GM18505 (cell line): ENCODE measurements at regions not wholly inside any gene's neighbourhood (a gene's known extent, or its start where the extent isn't known, plus 50 kb on each side); places are given as distances from the start of the nearest gene placed in this dataset.

Experiments used
- ATAC-seq: cut with Tn5 transposase; IDR thresholded peaks from one replicate; pipeline ENCODE4 v1.9.1; 2021; ENCODE audit not compliant: unreplicated experiment
- POLR2A ChIP-seq: IDR thresholded peaks from 4 replicates; pipeline ENCODE4 v1.6.1; 2011; ENCODE audit warnings: borderline replicate concordance; ENCODE audit not compliant: insufficient read depth, insufficient read length; ENCODE audit errors: extremely low read depth

DNA sequence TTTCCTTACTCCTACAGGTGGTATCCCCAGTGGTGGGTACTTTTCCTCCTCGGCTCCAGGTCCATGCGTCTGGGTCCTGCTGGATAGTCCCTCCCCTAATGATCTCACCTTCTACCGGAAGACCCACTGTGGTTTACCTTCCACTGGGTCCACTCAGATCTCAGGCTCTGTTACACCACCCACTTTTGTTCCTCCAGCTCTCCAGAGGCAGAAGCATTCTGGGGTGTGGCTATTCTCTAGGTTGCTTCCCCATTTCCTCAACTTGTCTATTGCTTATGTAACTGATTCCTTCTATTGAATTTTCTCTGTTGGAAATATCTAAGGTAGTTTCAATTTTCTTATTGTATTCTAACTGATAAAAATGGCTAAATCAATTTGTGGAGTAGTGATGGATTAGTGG lies 87.6 kb upstream of the GALNT5 start:
- TF ChIP-seq POLR2A, result no peak
- no peak for ATAC-seq

- TF ChIP-seq POLR2A, result no peak
- no peak for ATAC-seq
These were observed 87.2 kb upstream of the GALNT5 start for GRCh38 chr2:157170299-157170698.

- TF ChIP-seq POLR2A, result no peak
- ATAC-seq, result no peak
These were observed 85.3 kb upstream of the GALNT5 start for GRCh38 chr2:157172239-157172638.

GRCh38 chr2:157172866-157173578 lies 84.5 kb upstream of the GALNT5 start:
- ATAC-seq, result no peak
- TF ChIP-seq POLR2A, result no peak

DNA sequence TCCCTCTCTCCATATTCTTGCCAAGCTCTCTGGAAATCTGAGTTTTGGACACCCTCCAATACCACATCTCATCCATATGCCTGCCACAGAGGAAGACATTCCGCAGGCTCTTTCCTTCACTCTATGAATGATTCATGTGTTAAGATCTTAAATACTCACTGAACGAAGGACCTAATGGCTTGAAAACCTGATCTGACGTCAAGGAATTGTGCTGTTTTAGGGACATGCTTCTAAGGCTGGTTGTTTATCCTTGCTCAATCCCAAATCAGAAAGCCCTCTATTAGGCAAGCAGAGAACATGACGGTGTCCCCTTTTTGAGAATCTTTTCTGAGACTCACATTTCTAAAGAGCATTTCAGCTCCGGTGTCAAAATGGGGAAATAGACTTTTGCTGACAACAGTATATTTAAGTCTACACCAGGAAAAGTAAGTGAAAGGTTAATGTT lies 83.7 kb upstream of the GALNT5 start:
- ATAC-seq, result no peak
- TF ChIP-seq POLR2A, result no peak

DNA sequence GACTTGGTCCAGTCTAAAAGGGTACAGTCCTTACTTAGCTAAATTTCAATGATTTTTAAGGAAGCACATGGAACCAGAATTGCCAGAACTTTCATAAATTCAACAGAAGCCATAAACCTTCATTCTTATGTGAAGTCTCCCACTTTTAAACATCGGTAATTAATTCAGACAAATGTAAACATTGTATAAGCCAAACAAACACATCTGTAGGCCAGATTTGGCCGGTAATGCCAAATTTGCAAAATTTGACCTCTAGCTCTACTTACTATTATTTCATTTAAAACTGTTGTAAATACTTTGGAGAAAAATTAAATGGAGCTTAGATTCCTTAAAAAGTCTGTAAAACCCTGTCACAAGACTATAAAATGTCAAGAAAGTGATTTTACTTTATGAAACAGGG lies 83.2 kb upstream of the GALNT5 start:
- no peak for TF ChIP-seq POLR2A
- no peak for ATAC-seq

DNA sequence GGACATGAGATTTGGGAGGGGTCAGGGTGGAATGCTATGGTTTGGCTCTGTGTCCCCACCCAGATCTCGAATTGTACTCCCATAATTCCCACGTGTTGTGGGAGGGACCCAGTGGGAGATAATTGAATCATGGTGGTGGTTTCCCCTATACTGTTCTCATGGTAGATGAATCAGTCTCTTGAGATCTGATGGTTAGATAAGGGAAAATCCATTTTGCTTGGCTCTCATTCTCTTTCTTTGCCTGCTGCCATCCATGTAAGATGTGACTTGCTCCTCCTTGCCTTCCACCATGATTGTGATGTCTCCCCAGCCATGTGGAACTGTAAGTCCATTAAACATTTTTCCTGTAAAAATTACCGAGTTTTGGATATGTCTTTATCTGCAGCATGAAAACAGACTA lies 80.9 kb upstream of the GALNT5 start:
- no peak for TF ChIP-seq POLR2A
- ATAC-seq, result no peak

- no peak for TF ChIP-seq POLR2A
- no peak for ATAC-seq
These were observed 78.6 kb upstream of the GALNT5 start for GRCh38 chr2:157178874-157179273.

GRCh38 chr2:157179324-157180105 lies 78.0 kb upstream of the GALNT5 start:
- ATAC-seq, result no peak
- no peak for TF ChIP-seq POLR2A

DNA sequence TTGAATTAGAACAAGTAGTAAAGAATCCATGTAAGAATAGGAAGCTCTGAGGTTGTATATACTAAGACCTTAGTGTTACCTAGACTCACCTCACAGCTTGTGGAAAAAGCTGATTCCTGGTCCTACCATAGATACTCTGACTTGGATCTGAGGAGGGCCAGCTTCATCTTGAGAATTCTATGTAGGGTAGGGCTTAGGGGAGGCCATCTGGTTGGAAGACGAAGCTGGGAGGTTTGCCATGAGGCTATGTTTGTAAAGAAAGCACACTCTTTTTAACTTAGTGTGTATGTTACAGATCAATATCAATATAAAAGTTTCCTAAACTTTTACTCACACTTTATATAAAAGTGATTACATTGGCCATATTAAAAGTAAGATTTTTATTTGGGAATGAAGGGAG lies 77.1 kb upstream of the GALNT5 start:
- ATAC-seq, result no peak
- TF ChIP-seq POLR2A, result no peak

- no peak for ATAC-seq
- TF ChIP-seq POLR2A, result no peak
These were observed 76.3 kb upstream of the GALNT5 start for GRCh38 chr2:157181234-157181633.

DNA sequence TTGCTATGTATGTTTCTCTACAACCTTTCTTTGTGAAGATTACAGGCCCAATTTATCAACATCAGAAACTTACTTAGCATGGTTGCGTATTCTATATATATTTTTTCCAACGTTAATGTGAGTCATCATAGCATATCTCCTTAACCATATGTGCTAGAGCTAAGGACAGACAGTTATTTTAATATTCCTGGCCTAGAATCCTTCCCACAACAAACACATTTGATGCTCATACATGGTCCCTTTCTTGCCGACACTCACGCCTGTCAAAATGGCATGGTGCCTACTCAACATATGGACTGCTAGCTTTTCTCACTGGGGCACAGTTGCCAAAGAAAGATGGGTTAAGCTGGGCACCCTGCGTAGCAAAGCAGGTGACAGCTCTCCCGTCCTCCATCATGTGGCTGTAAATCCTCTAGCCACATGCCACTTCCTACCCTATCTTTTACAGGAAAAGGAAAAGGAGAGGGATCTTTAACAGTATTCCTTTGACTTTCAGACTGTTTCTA lies 75.2 kb upstream of the GALNT5 start:
- ATAC-seq, result no peak
- TF ChIP-seq POLR2A, result no peak

DNA sequence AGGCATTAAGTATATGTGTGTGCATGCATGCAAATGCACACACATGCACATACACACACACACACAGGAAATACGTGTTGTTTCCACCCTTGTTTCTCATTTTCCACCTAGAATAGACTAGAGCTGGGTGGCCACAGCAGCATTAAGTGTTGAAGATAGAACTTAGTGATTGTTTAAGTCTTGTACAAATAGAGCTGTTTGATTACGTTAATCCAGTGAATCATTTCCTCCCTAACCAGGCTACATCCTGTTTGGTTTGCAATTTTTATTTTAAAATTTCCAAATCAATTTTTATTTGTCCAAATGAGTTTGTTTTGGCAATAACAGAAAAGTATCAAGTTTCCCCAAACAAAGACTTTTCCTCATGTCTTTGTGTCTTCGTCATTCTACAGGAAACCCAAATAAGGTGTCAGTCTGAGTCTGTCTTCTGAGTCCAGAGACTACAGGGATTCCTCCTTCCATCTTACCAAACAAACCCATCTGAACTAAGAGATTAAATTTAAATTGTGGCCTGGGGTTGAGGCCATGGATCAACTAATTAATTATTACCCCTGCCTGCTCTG lies 74.6 kb upstream of the GALNT5 start:
- no peak for TF ChIP-seq POLR2A
- ATAC-seq, result no peak
